GM13976 (cell line): ENCODE measurements at regions not wholly inside any gene's neighbourhood (a gene's known extent, or its start where the extent isn't known, plus 50 kb on each side); places are given as distances from the start of the nearest gene placed in this dataset.

Experiments
- DNase-seq: peaks from one replicate; pipeline ENCODE4 v3.0.0; 2012; ENCODE audit warnings: low spot score
- CTCF ChIP-seq: IDR thresholded peaks from 2 replicates; pipeline ENCODE4 v1.5.1; 2012; ENCODE audit warnings: borderline replicate concordance, mild to moderate bottlenecking; ENCODE audit not compliant: insufficient read depth; ENCODE audit errors: extremely low read depth, missing control alignments, control extremely low read depth
- in situ Hi-C: fragments of 300-500 bp; cut with MboI; formaldehyde crosslinking; loops from one replicate; pipeline ENCODE4 v1.12.0; 2022; ENCODE audit warnings: low sequenced_read_pairs, mixed read lengths, inconsistent platforms; ENCODE audit not compliant: unreplicated experiment

- no peak for DNase-seq
- no peak for TF ChIP-seq CTCF
- in situ Hi-C loops, result no loop called here
Measured at GRCh38 chr14:54310851-54311228, 86.0 kb upstream of the CDKN3 start.

- DNase-seq, result no peak
- TF ChIP-seq CTCF, result no peak
Measured at GRCh38 chr14:54312166-54312801, 84.5 kb upstream of the CDKN3 start.

DNA sequence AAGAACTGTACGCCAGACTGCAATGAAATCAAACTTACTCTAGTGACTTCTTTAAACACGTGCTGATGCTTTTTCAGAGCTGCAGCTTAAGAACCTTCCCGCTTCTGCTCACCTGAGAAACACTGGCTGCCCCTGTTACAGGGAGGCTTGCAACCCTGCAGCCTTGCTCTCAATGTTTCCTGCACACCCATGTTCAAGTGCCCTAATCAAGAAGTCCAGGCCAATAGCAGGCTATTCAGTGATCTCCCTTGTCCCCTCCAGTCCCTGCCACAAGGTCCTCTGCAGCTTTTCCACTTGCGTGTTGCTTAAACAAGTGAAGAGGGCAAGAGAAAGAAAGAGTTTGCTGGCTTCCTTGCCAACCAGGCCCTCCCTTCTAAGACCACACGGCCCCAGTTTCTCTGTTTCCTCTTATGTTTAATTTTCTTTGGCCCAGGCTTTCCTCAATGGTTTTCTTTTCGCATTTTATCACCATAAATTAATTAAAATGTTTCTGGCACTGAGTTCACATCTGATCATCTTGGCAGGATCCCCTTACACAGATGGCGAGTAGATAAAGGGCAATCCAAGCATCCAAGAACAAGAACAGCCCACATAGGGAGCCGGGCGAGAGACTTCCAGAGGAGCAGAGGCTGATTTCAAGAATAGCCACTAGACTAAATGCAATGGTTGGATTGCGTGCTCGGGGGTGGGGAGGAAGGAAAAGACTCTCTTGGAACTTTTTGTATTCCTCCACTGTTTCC is 82.3 kb upstream of the CDKN3 start:
- in situ Hi-C loops, result no loop called here
- no peak for TF ChIP-seq CTCF
- DNase-seq, result no peak

More at GRCh38 chr14:54312166-54312801, 84.5 kb upstream of the CDKN3 start:
- in situ Hi-C loops, result no loop called here

DNA sequence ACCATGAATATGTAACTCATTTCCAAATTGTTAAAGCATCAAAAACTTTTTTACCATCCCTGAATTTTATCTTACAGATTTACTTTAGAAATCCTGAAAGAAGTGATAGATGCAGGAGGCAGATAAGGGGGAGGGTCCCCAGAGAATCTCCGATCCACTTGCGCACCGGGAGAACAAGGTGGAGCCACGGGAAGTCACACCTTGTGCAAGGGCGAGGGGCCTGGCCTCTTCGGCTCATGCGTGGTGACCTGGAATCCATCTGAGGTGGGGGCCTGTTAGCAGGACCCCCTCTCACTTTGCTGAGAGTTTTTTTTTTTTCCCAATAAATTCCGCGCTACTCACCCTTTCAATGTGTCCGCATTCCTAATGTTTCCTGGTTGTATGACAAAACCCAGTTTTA is 80.2 kb upstream of the CDKN3 start:
- no peak for TF ChIP-seq CTCF
- no peak for DNase-seq
- in situ Hi-C loops, result no loop called here

GRCh38 chr14:54317391-54317790 is 79.4 kb upstream of the CDKN3 start:
- in situ Hi-C loops, result no loop called here
- no peak for DNase-seq
- no peak for TF ChIP-seq CTCF

DNA sequence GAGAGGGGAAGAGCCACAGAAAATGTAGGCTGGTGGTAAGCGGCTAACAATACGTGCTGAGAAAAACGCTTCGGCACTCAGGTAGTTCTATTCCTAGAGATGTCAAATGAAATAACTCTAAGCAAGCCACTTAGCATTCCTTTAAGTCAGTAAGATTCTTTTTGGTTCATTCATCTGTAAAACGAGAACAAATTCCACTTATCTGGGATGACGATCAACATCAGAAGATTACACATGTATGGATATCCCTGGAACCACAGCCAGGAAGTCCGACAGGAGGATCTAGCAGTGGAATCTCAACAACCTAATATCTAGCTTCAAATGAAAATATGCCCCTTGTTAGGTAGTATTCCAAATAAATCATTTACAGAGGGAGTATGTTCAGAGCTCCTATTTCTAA is 74.6 kb upstream of the CDKN3 start:
- in situ Hi-C loops, result no loop called here
- no peak for TF ChIP-seq CTCF
- DNase-seq, result no peak
